Glomerular visceral epithelial cell (primary cell): ENCODE measurements at regions not wholly inside any gene's neighbourhood (a gene's known extent, or its start where the extent isn't known, plus 50 kb on each side); places are given as distances from the start of the nearest gene placed in this dataset.

Source experiments
- DNase-seq: peaks from one replicate; pipeline ENCODE4 v3.0.0-alpha.2; 2016; ENCODE audit errors: extremely low spot score

DNA sequence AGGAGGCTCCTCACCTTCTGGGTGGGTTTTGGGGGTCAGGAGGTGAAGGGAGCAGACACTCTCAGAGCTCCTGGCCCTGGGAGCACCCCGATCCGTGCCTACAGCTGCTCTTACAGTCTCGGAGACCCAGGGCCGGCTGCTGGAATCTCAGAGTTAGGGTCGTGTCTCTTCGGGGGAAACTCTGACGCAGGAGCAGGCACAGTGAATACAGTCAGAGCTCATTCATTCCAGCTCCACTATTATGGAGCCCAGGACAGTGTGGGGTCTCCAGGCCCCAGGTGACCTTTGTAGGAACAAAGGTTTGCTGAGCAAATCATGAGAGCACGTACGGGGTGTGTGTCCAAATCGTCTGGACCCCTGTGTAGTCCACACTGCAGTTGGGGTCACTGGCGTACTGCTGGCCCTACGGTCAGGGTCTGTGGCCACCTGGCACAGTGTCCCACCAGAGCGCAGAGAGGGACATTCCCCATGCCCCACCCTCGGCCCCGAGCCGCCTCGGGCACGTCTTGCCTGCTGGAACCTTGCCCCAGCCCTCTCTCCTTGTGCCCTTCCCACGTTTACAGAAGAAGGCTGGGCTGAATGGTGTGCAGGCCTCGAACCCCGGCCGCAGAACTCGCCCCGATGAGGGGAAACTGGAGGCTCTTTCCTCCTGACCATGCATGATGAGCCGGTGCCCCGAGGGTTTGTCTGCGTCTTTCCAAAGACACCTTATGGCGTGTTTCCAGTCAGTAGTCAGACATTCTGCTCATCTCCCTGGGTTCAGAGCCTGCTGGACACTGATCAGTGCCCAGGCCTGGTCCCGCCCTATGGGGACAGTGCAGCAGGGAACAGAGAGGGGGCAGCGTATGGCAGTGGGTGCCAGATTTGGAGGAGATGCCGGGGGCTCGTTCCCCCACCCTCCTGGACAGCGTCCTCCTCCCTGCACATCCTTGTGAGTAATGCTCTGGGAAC lies 1166.6 kb downstream of the BRD1 start:
- no peak for DNase-seq

DNA sequence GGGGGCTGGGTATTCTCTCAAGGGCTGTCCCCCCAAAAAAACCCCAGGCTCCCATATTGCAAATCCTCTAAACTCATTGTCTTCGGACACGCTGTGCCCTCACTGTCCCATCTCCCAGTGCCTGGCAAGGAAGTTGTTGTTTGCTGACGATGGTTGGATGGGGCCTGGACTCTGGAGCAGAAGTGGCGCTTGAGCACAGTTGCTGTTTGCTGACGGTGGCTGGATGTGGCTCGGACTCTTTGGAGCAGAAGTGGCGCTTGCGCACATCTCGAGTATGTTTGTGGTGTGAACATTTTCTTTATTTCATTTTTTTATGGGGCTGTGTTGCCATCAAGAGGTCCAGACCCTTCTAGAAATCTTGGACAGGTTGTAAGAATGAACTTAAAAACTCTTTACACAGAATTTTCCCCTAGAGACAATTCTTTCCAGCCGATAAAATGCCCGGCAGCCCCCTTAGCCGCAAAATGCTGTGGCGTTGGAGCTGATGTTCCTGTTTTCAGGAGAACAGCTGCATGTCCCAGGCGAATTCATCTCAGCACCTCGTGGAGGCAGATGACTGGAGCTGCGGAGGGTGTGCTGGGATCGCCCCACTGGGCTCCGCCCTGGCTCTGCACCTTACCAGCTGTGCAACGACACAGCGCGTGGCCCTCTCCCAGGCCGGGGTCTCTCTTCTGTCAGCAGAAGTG lies 1167.4 kb downstream of the BRD1 start:
- DNase-seq = no peak

DNA sequence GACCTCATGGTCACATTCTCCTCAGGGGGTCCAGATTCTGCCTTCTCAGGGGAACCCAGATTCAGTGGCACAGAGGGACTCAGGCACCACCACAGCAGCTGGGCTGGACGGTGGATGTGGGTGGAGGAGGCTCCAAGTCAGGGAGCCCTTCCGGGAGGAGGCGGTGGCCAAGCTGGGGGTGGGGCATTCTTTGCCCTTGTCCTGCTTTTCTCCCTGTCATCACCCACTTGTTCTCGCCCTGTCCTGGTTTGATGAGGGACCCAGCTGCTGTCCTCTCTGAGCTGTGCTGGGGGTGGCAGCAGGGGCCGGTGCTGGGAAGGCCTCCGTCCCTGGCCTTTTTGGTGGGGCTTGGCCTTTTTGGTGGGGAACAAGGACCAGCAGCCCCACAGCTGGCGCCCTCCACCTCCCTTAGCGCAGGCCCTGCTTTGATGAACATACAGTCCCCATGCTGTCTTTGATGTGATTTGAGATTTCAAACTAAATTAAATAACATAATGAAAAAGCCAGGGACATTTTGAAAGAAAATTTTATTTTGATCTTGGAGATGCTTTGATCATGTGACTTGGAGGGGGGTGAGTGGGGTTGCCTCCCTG lies 1168.2 kb downstream of the BRD1 start:
- no peak for DNase-seq

DNA sequence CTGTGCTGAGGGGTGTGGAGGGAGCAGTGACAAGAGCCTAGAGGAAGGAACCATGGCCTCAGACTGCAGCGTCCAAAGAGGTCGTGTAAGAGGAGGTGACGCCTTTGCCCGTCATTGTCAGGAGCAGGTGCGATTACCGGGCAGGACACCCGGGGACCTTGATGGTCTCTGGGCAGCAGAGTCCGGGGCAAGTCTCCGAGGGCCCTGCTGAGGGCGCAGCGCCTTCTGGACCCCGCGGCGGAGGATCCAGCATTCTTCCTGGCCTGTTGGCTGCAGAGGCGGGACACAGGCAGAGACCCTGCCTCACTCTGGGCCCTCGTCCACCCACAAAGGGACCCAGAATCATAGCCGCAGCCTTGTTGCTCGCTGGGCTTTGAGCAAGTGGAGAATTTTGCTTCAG lies 1168.8 kb downstream of the BRD1 start:
- DNase-seq = no peak

DNA sequence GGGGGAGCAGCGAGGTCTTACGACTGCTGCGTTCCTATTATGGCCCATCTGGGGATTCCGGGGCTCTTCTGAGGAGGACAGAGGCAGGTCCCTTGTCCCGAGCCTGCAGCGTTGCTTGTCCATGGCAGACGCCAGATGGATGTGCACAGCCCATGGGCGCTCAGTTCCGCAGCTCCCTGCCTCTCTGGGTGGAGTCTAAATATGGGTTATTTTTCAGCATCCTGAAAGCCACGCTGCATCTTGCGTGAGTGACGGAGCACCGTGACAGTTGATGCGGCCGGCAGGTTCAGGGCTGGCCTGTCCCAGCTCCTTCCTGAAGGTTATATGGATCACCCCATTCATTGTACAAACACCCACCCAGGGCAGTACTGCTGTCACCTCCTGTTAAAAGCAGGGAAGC lies 1169.4 kb downstream of the BRD1 start:
- DNase-seq = no peak

DNA sequence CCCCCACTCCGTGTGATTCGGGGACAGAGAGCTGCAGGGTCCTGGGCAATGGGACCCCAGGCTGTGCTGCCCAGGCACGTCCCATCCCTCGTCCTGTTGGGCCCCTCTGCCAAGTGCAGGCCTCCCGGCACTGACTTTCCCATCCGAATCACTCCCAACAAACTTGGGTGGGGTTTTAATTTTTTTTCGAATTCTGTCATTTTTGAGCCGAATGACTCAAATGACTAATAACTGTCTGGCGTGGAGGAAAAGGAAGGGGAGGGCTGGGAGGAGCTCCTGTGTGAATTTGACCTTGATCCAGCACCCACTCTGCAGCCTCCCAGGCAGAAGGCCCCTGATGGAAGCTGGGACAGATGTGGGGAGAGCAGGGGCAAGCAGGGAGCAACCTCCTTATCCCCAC lies 1173.2 kb downstream of the BRD1 start:
- no peak for DNase-seq

DNA sequence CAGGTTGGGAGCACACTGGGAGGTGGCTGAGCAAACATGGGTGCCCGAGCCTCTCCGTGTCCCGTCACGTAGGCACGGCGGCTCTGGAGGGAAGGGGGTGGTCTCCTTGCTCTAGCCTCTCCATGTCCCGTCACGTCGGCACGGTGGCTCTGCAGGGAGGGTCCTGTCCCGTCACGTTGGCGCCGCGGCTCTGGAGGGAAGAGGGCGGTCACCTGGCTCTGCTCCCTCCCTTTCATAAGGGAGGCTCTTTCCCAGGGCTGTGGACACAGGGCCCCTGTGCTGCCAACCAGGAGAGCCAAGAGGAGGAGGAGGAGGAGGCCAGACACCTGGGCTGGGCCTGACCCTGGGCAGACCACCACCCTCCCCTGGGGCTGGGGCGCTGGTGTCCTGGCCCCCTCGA lies 1173.7 kb downstream of the BRD1 start:
- DNase-seq = no peak

DNA sequence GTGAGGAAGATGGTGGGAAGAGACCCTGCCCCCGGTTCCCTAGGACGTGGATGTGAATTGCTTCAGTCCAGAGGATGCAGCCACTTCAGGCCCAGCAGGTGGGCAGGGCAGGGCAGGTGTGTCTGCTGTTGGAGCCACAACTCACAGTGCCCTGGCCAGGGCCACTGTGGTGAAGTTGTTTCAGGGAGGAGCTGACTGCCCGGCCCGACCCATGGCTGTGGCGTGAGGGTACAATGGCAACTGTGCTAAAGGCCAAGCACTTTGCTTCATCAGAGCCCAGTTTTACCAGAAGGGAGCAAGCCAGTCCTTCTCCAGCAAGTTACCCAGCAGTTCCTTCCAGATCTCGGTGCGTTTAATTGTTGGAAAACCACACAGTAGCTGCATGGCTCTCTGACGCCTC lies 1174.4 kb downstream of the BRD1 start:
- no peak for DNase-seq

DNA sequence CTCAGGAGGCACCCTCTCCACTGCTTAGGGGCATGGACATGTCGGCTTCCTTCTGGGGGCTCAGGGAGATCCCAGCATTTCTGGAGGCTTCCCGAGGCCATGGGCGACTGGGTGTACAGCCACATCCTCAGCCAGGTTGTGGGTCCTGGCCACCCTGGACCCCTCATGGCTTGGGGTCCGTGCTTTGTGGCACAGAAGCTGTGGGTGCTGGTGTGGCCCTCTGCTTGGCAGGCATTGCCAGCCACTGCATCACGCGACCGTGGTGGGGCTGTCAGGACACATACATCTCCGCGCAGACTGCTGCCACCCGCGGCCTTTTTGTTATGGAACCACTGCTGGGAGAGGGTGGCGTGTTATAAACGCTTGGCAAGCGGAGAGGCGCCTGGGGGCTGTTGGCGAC lies 1174.9 kb downstream of the BRD1 start:
- DNase-seq = no peak

DNA sequence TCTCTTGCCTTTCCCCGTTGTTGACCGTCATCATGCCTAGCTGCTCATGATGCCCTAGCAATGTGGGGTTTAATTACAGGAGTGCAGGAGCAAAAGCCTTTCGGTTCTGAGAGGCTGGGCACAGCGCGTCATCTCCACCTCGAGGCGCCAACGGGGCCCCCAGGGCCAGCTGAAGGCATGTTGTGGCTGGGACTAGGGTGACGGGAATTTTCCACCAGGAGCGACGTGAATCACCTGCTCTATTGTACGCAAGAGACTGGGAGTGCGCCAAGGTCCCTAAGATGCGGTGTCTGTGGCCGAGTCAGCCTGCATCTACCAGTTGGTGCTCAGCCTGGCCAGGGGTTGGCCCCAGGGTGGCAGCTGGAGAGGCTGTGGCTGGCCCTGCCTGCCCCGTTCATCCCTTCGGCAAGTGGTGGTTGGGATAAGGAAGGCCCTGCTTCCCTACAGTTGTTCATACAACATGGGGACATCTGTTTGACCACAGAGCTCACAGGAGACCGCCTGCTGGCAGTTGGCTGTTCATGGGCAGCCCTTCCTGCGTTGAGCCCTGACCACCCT lies 1175.6 kb downstream of the BRD1 start:
- no peak for DNase-seq

DNA sequence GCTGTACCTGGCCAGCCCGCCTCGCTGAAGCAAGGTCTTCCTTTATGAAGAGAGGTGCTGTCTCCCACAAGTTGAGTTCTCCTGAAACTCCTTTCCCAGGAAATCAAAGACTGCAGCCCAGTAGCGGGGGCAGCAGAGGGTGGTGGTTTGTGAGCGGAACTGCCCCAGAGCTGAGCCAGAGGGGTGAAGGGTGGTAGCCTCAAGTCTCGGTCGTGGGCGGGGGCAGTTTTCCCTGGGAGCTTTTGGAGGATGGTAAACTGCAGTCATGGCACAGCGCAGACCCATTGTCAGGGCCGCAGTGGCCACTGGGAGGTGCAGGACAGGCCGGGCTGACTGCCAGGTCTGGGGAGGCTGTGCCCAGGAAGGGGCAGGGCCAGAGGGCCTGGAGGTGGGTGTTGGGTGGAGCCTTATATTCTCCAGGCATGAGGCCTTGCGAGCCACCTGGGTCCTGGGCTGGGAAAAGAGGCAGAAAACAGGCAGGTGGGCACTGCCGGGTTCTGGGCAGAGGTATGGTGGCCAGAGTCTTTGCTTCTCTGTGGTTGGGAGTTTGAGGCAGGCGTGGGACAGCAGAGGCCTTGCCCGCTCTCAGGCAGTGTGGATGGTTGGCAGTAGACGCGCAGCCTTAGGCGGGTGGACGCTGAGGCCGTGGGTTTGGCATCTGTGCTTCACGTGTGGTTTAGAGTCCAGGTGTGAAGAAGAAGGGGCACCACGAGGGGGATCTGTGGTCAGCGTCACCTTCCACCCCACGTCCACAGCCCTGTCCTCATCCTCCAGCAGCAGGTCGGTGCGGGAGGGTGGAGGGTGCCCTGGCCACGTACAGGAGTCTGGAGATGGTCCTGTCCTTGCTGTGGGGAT lies 1176.4 kb downstream of the BRD1 start:
- no peak for DNase-seq

DNA sequence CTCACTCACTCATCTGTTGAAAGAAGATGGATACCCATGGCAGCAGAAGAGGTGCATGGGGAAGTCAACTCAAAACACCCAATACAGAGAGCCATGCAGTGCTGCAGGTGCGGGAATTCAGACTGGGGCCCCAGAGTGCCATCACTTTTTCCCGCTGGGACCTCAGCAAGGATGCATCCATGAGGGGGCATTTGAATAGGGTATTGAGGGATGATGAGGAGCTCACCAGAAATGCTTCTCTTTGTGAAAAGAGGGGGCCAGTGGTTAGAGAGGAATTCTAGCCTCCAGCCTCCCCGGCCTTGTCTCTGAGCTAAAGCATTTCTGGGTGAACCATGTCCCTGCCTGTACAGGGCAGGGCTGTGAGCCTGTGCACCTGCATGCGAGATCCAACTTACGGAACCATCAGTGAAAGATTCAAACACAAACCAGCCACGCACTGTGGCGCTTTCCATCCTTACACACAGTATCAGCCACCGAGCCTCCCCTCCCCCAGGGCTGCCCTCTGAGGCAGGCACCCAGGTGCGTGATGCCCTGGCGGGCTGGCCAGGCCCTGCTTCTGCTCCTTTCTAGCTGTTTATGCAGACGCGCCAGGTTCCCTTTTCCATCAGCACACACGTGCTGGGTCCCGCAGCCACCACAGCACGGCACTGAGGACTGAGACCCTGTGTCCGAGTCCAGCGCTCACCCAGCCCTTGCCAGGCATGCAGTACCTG lies 1177.2 kb downstream of the BRD1 start:
- no peak for DNase-seq

DNA sequence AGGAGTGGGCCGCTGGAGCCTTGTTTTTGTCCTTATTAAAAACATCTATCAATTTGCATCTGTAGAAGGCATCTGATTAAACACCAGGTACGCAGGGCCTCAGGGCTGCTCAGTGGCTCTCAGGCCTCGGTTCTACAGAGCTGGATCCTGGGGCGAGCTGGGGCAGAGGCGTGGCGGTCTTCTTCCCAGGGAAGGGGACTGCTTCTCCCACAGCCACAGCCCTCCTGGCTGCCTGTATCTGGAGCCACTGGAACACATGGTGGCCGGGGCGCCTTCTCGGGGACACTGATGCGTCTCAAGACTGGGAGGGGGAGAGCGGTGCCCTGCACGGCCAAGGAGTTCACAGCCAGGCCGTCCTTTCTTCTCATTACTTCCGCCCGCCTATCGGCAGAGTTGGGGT lies 1178.2 kb downstream of the BRD1 start:
- no peak for DNase-seq

DNA sequence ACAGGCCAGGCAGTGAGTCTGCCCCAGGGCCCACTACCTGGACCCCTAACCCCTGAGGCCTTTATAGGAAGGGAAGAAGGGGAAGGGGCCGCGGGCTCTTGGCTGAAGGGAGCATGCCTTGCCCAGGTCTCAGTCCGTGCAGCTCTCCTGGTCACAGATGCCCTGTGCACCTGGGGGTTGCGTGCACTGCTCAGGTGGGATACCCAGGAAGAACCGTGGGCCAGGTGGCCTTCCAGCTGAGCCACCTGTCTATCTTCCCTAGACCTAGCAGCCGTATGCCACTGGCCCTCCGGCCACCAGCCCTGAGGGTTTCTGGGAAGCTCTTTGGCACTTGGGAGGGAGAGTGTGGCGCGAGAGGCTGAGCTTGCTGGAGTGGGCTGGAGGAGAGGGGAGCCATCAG lies 1178.6 kb downstream of the BRD1 start:
- no peak for DNase-seq

DNA sequence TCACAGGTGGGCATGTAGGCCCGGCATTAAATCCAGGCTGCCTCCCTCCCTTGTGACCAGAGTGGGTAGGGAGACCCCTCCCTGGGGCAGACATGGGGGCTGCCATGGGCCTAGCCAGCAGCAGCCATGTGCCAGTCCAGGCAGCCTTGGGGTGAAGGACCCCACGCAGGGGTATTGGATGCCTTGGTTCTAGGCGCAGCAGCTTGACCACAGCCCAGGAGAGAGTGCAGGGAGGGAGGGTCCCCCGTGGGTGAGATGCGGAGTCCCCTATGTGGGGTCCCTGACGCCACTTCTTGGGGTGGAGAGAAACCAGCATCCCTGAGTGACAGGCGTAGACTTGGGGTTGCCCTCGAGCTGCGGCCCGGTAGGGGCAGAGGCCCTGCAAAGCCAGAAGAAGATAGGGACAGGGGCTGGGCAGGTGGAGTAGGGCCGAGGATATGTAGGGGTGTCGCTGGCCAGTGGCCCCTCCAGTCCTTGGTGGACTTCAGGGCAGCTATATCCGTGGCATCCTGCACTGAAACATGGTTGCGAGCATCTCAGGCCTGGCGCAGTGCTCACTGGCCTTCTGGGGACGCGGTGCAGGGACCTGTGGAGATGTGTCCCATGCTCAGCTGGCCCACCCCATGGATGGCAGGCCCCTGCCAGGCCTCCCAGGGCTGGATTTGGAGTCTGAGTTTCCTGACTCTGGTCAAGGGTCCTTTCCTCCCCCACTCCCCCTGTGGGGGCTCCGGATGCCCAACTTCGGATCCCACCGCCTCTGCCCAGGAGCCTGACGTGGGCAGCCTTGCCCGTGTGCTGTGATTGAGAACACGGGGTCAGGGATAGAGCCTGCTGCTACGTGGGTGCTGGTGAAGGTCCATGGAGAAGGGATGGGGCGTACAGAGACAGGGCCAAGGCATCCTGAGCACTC lies 1179.8 kb downstream of the BRD1 start:
- DNase-seq = no peak

DNA sequence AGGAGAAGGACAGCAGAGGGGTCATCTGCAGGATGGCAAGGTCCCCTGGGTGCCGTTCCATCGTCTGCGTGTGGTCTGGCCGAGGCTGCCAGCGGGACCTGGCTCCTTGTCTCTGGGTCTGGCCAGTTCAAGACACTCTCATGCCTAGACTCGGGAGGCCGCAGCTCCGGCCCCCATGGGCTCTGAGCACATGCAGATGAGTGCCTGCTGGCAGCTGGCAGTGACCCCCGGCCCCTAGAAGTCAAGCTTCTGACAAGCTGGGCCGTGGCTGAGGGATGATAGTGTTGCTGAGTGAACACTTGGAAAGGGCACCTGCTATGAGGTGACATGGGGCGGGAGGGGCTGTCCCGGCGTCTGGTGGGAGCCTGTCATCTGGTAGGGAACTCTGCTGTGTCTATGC lies 1180.6 kb downstream of the BRD1 start:
- DNase-seq = no peak

DNA sequence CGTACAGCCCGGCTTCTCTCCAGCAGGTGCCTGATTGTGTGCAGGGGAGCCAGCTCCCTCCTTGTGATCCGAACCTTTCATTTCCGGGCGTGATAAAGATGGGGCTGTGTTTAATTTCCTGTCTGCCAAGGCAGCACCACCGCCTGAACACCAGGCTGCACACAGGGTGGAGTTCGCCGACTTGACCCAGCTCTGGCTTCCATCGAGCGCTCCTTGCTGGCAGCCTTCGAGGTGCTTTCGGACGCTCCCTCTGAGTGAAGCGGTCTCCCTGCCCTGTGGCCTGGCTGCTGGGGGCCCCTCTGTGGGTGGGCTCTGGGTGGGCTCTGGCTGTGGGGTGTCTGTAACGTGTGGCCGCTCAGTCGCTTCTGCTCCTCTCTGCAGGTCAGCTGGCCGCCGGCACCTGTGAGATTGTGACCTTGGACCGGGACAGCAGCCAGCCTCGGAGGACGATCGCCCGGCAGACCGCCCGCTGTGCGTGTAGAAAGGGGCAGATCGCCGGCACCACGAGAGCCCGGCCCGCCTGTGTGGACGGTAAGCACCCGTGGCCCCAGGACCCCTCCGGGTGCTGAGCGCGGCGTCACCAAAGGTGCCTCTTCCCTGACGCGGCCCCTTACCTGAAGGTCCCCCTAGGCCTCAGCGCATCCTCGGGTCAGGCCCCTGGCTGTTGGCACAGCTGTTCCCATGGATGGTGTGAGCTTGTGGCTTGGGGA lies 1181.3 kb downstream of the BRD1 start:
- no peak for DNase-seq

DNA sequence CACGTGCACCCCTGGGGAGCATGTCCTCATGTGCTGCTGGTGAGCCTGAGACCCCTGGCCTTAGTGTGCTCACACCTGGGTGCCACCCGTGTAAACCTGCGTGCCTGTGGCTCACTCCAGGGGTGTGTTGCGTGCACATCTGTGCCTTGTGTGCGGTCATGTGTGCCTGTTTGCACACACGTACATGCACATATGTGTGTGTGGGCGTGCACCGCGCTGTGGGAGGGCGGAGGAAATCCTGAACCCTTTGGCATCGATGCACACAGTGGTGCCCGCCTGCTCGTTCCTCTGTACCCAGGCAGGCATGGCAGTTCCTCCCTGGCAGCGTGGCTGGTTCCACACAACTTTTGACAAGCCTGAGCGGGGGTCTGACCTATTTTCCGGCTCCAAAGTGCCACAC lies 1181.9 kb downstream of the BRD1 start:
- no peak for DNase-seq

DNA sequence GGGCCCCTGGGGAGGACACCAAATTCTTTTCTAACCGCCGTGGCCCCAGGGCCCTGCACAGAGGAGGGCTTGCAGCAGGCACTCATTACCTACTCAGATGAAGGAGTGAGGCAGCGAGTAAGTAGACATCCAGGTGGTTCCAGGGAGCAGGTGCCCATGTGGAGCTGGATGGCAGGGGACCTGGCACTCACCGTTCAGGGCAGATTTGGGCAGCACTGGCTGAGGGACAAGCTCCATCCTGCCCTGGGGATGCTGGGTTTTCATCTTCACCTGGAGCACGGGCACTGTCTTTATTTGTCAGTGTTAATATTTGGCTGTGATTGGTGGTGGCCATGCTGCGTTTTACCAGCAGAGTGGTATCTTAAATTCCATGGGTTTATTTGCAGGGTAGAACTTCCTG lies 1182.7 kb downstream of the BRD1 start:
- no peak for DNase-seq
